ENCODE measurements at regions not wholly inside any gene's neighbourhood (a gene's known extent, or its start where the extent isn't known, plus 50 kb on each side); places are given as distances from the start of the nearest gene placed in this dataset.

DNA sequence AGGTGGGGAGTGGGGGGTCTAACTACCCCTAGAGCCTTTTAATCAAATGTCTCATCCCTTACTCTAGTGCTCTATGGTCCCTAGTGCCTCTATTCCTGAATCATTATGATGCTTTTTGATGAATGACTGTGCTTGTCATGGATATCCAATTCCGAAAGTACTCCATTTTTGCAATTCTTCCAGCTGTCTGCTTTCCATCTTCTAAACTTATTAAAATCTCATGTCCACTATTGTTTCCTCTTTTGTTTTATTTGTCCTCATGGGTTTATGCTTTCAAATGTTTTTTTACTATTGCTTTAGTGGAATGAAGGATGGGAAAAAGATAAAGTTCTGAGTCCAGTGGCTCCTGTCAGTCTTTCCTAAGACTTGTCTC, 77.2 kb upstream of the KCNMB2 start:
- POLR2A ChIA-PET: no interaction called here
- H3K27me3 Mint-ChIP-seq (ENCODE audit: low read depth): no peaks in the 10 kb centered on the region; the same call in 1 of the 2 replicates
- H3K4me3 Mint-ChIP-seq: no peak overlapping the region
- peaks cover 9% of the 10 kb centered on the region for H3K9me3 Mint-ChIP-seq
- CTCF ChIA-PET: no interaction called here
- no peak overlapping the region for H3K27ac Mint-ChIP-seq
- DNase-seq (ENCODE audit: low spot score) (no peak), ATAC-seq (no peak)
- peaks cover 2% of the 10 kb centered on the region; the same call in 1 of the 2 replicates for H3K4me1 Mint-ChIP-seq
- no peak for TF ChIP-seq AR (CRISPR knock-in tag; IDR thresholded peaks at IDR 0.05)
- TF ChIP-seq FOXJ3 (CRISPR knock-in tag; IDR thresholded peaks at IDR 0.05; ENCODE audit: borderline replicate concordance): no peak
- no peak for TF ChIP-seq ZNF219 (CRISPR knock-in tag; IDR thresholded peaks at IDR 0.05; ENCODE audit: borderline replicate concordance)
- TF ChIP-seq OVOL2 (CRISPR knock-in tag; IDR thresholded peaks at IDR 0.05; ENCODE audit: borderline replicate concordance): no peak
- no peak for TF ChIP-seq GTF2I (CRISPR knock-in tag; conservative IDR thresholded peaks at IDR 0.05)
- TF ChIP-seq MLX (CRISPR knock-in tag; IDR thresholded peaks at IDR 0.05): no peak
- no peak for TF ChIP-seq CREB1 (CRISPR knock-in tag; IDR thresholded peaks at IDR 0.05)
- TF ChIP-seq MXD4 (CRISPR knock-in tag; IDR thresholded peaks at IDR 0.05; ENCODE audit: borderline replicate concordance): no peak
- no peak for TF ChIP-seq ZNF512 (CRISPR knock-in tag; IDR thresholded peaks at IDR 0.05; ENCODE audit: borderline replicate concordance)
- no peak for TF ChIP-seq JAZF1 (CRISPR knock-in tag; IDR thresholded peaks at IDR 0.05)
- no peak for TF ChIP-seq RORB (CRISPR knock-in tag; IDR thresholded peaks at IDR 0.05)
- no peak for TF ChIP-seq GABPB1 (CRISPR knock-in tag; IDR thresholded peaks at IDR 0.05)
- TF ChIP-seq E2F5 (CRISPR knock-in tag; IDR thresholded peaks at IDR 0.05): no peak
- TF ChIP-seq, protein P1, sequence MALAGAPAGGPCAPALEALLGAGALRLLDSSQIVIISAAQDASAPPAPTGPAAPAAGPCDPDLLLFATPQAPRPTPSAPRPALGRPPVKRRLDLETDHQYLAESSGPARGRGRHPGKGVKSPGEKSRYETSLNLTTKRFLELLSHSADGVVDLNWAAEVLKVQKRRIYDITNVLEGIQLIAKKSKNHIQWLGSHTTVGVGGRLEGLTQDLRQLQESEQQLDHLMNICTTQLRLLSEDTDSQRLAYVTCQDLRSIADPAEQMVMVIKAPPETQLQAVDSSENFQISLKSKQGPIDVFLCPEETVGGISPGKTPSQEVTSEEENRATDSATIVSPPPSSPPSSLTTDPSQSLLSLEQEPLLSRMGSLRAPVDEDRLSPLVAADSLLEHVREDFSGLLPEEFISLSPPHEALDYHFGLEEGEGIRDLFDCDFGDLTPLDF (CRISPR knock-in tag; IDR thresholded peaks at IDR 0.05): no peak
- H3K36me3 Mint-ChIP-seq: no peaks in the 10 kb centered on the region

- Mint-ChIP-seq H3K9me3 (peaks cover 9% of the 10 kb centered on the region), H3K4me3 (no peak overlapping the region), H3K4me1 (no peaks in the 10 kb centered on the region), H3K36me3 (no peaks in the 10 kb centered on the region), H3K27me3 (ENCODE audit: low read depth) (no peaks in the 10 kb centered on the region; the same call in 1 of the 2 replicates), H3K27ac (no peak overlapping the region)
- no peak for DNase-seq (ENCODE audit: low spot score)
- no peak for ATAC-seq
- ChIA-PET CTCF (no interaction called here), POLR2A (no interaction called here)
- TF ChIP-seq RELA (CRISPR knock-in tag; IDR thresholded peaks at IDR 0.05; ENCODE audit: borderline replicate concordance) (no peak), CREM (CRISPR knock-in tag; IDR thresholded peaks at IDR 0.05) (no peak), ERG (CRISPR knock-in tag; IDR thresholded peaks at IDR 0.05) (no peak), ZNF317 (CRISPR knock-in tag; IDR thresholded peaks at IDR 0.05; ENCODE audit: borderline replicate concordance, low read depth) (no peak), EMX1 (CRISPR knock-in tag; IDR thresholded peaks at IDR 0.05) (no peak), FOXK1 (CRISPR knock-in tag; IDR thresholded peaks at IDR 0.05) (no peak)
- TF ChIP-seq, protein P1 (CRISPR knock-in tag; IDR thresholded peaks at IDR 0.05): no peak
- TF ChIP-seq, protein P2, sequence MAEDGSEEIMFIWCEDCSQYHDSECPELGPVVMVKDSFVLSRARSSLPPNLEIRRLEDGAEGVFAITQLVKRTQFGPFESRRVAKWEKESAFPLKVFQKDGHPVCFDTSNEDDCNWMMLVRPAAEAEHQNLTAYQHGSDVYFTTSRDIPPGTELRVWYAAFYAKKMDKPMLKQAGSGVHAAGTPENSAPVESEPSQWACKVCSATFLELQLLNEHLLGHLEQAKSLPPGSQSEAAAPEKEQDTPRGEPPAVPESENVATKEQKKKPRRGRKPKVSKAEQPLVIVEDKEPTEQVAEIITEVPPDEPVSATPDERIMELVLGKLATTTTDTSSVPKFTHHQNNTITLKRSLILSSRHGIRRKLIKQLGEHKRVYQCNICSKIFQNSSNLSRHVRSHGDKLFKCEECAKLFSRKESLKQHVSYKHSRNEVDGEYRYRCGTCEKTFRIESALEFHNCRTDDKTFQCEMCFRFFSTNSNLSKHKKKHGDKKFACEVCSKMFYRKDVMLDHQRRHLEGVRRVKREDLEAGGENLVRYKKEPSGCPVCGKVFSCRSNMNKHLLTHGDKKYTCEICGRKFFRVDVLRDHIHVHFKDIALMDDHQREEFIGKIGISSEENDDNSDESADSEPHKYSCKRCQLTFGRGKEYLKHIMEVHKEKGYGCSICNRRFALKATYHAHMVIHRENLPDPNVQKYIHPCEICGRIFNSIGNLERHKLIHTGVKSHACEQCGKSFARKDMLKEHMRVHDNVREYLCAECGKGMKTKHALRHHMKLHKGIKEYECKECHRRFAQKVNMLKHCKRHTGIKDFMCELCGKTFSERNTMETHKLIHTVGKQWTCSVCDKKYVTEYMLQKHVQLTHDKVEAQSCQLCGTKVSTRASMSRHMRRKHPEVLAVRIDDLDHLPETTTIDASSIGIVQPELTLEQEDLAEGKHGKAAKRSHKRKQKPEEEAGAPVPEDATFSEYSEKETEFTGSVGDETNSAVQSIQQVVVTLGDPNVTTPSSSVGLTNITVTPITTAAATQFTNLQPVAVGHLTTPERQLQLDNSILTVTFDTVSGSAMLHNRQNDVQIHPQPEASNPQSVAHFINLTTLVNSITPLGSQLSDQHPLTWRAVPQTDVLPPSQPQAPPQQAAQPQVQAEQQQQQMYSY (CRISPR knock-in tag; IDR thresholded peaks at IDR 0.05): no peak
Observed at GRCh38 chr3:178465260-178466180, 70.7 kb upstream of the KCNMB2 start.
